ENCODE measurements at regions not wholly inside any gene's neighbourhood (a gene's known extent, or its start where the extent isn't known, plus 50 kb on each side); places are given as distances from the start of the nearest gene placed in this dataset.

GRCh38 chr2:185338104-185338503 lies 400.5 kb upstream of the FSIP2 start:
- Histone ChIP-seq H3K36me3 (no peaks in the 10 kb centered on the region), H3K4me3 (no peak overlapping the region), H3K4me1 (no peaks in the 10 kb centered on the region), H3K4me2 (no peak overlapping the region), H4K20me1 (no peaks in the 10 kb centered on the region), H3K27me3 (no peaks in the 10 kb centered on the region), H3K27ac (no peak overlapping the region), H3K9me3 (0 out of 2 replicates have a peak, but pooled peaks cover 4% of the 10 kb centered on the region), H3K9ac (no peak overlapping the region)
- TF ChIP-seq Cebpa-rat (IDR thresholded peaks at IDR 0.05): no peak

- no peak overlapping the region for H3K4me3 ChIP-seq
- no peak overlapping the region for H3K27ac ChIP-seq
- H3K36me3 ChIP-seq: no peaks in the 10 kb centered on the region
Measured at GRCh38 chr2:185347445-185347844, 391.2 kb upstream of the FSIP2 start.

GRCh38 chr2:185360776-185361175 lies 377.8 kb upstream of the FSIP2 start:
- no peaks in the 10 kb centered on the region for H3K27me3 ChIP-seq
- no peak overlapping the region for H3K27ac ChIP-seq
- no peaks in the 10 kb centered on the region; the same call in 1 of the 2 replicates for H3K9me3 ChIP-seq
- TF ChIP-seq Cebpa-rat (IDR thresholded peaks at IDR 0.05): no peak
- no peak overlapping the region for H3K4me3 ChIP-seq
- H4K20me1 ChIP-seq: no peaks in the 10 kb centered on the region
- no peaks in the 10 kb centered on the region for H3K4me1 ChIP-seq
- no peak overlapping the region for H3K9ac ChIP-seq
- H3K4me2 ChIP-seq: no peak overlapping the region
- H3K36me3 ChIP-seq: no peaks in the 10 kb centered on the region

More at GRCh38 chr2:185347445-185347844, 391.2 kb upstream of the FSIP2 start:
- H4K20me1 ChIP-seq: no peaks in the 10 kb centered on the region
- H3K9me3 ChIP-seq: no peaks in the 10 kb centered on the region
- TF ChIP-seq Cebpa-rat (IDR thresholded peaks at IDR 0.05): no peak
- no peaks in the 10 kb centered on the region for H3K27me3 ChIP-seq
- no peak overlapping the region for H3K9ac ChIP-seq
- no peaks in the 10 kb centered on the region for H3K4me1 ChIP-seq
- H3K4me2 ChIP-seq: no peak overlapping the region

- Histone ChIP-seq H3K9me3 (no peaks in the 10 kb centered on the region), H3K27ac (no peak overlapping the region), H3K9ac (no peak overlapping the region), H4K20me1 (no peaks in the 10 kb centered on the region), H3K4me1 (no peaks in the 10 kb centered on the region), H3K36me3 (no peaks in the 10 kb centered on the region), H3K4me3 (no peak overlapping the region), H3K4me2 (no peak overlapping the region), H3K27me3 (no peaks in the 10 kb centered on the region)
- no peak for TF ChIP-seq Cebpa-rat (IDR thresholded peaks at IDR 0.05)
Measured at GRCh38 chr2:185372188-185372587, 366.4 kb upstream of the FSIP2 start.

- no peaks in the 10 kb centered on the region for H4K20me1 ChIP-seq
- H3K4me1 ChIP-seq: no peaks in the 10 kb centered on the region
- no peaks in the 10 kb centered on the region for H3K9me3 ChIP-seq
- no peaks in the 10 kb centered on the region for H3K27me3 ChIP-seq
- H3K27ac ChIP-seq: no peak overlapping the region
- H3K36me3 ChIP-seq: no peaks in the 10 kb centered on the region
- TF ChIP-seq Cebpa-rat (IDR thresholded peaks at IDR 0.05): no peak
- no peak overlapping the region for H3K4me2 ChIP-seq
- H3K4me3 ChIP-seq: no peak overlapping the region
- H3K9ac ChIP-seq: no peak overlapping the region
Measured at GRCh38 chr2:185373229-185373628, 365.4 kb upstream of the FSIP2 start.

GRCh38 chr2:185374878-185375277 lies 363.7 kb upstream of the FSIP2 start:
- Histone ChIP-seq H3K4me3 (no peak overlapping the region), H3K27ac (no peak overlapping the region), H3K9ac (no peak overlapping the region), H3K36me3 (no peaks in the 10 kb centered on the region), H3K4me2 (no peak overlapping the region), H3K9me3 (no peaks in the 10 kb centered on the region), H3K4me1 (no peaks in the 10 kb centered on the region), H4K20me1 (no peaks in the 10 kb centered on the region), H3K27me3 (no peaks in the 10 kb centered on the region)
- TF ChIP-seq Cebpa-rat (IDR thresholded peaks at IDR 0.05): no peak

GRCh38 chr2:185375731-185376130 lies 362.9 kb upstream of the FSIP2 start:
- Histone ChIP-seq H3K4me3 (no peak overlapping the region), H4K20me1 (no peaks in the 10 kb centered on the region), H3K9ac (no peak overlapping the region), H3K36me3 (no peaks in the 10 kb centered on the region), H3K27me3 (no peaks in the 10 kb centered on the region), H3K4me1 (no peaks in the 10 kb centered on the region), H3K4me2 (no peak overlapping the region), H3K27ac (no peak overlapping the region), H3K9me3 (no peaks in the 10 kb centered on the region)
- TF ChIP-seq Cebpa-rat (IDR thresholded peaks at IDR 0.05): no peak

- Histone ChIP-seq H3K27ac (no peak overlapping the region), H3K9ac (no peak overlapping the region), H3K9me3 (no peaks in the 10 kb centered on the region), H3K4me3 (no peak overlapping the region), H3K4me2 (no peak overlapping the region), H3K27me3 (no peaks in the 10 kb centered on the region), H3K36me3 (no peaks in the 10 kb centered on the region), H3K4me1 (no peaks in the 10 kb centered on the region), H4K20me1 (no peaks in the 10 kb centered on the region)
- no peak for TF ChIP-seq Cebpa-rat (IDR thresholded peaks at IDR 0.05)
Measured at GRCh38 chr2:185381631-185382030, 357.0 kb upstream of the FSIP2 start.

- Histone ChIP-seq H3K4me2 (no peak overlapping the region), H4K20me1 (no peaks in the 10 kb centered on the region), H3K36me3 (no peaks in the 10 kb centered on the region), H3K4me3 (no peak overlapping the region), H3K27ac (no peak overlapping the region), H3K9ac (no peak overlapping the region), H3K4me1 (peaks cover 8% of the 10 kb centered on the region), H3K27me3 (no peaks in the 10 kb centered on the region), H3K9me3 (no peaks in the 10 kb centered on the region)
- no peak for TF ChIP-seq Cebpa-rat (IDR thresholded peaks at IDR 0.05)
Measured at GRCh38 chr2:185384822-185385560, 353.6 kb upstream of the FSIP2 start.

- Histone ChIP-seq H3K27ac (no peak overlapping the region), H3K36me3 (no peaks in the 10 kb centered on the region), H3K9ac (no peak overlapping the region), H3K4me3 (no peak overlapping the region), H4K20me1 (no peaks in the 10 kb centered on the region), H3K9me3 (no peaks in the 10 kb centered on the region), H3K4me1 (peaks cover 9% of the 10 kb centered on the region), H3K4me2 (no peak overlapping the region), H3K27me3 (no peaks in the 10 kb centered on the region)
- TF ChIP-seq Cebpa-rat (IDR thresholded peaks at IDR 0.05): no peak
Measured at GRCh38 chr2:185388226-185388625, 350.4 kb upstream of the FSIP2 start.

GRCh38 chr2:185391543-185391942 lies 347.1 kb upstream of the FSIP2 start:
- Histone ChIP-seq H4K20me1 (no peaks in the 10 kb centered on the region), H3K4me3 (no peak overlapping the region), H3K36me3 (no peaks in the 10 kb centered on the region)

More at GRCh38 chr2:185391543-185391942, 347.1 kb upstream of the FSIP2 start:
- Histone ChIP-seq H3K9ac (no peak overlapping the region), H3K27ac (no peak overlapping the region), H3K4me2 (no peak overlapping the region), H3K27me3 (no peaks in the 10 kb centered on the region), H3K4me1 (peaks cover 9% of the 10 kb centered on the region), H3K9me3 (peaks cover 3% of the 10 kb centered on the region)
- no peak for TF ChIP-seq Cebpa-rat (IDR thresholded peaks at IDR 0.05)
